DLD1 (cell line): ENCODE measurements at regions not wholly inside any gene's neighbourhood (a gene's known extent, or its start where the extent isn't known, plus 50 kb on each side); places are given as distances from the start of the nearest gene placed in this dataset.

Source experiments
- in situ Hi-C: cut with HindIII; loops from 2 replicates; pipeline ENCODE4 v1.10.0; 2017; ENCODE audit warnings: low sequenced_read_pairs

GRCh38 chr10:59557052-59557451 is 152.6 kb downstream of the SLC16A9 start:
- in situ Hi-C loops, result no loop called here

GRCh38 chr10:59553162-59553900 is 156.3 kb downstream of the SLC16A9 start:
- in situ Hi-C loops, result no loop called here

GRCh38 chr10:59550061-59550460 is 159.6 kb downstream of the SLC16A9 start:
- in situ Hi-C loops, result no loop called here

GRCh38 chr10:59538623-59539022 is 171.0 kb downstream of the SLC16A9 start:
- in situ Hi-C loops, result no loop called here

DNA sequence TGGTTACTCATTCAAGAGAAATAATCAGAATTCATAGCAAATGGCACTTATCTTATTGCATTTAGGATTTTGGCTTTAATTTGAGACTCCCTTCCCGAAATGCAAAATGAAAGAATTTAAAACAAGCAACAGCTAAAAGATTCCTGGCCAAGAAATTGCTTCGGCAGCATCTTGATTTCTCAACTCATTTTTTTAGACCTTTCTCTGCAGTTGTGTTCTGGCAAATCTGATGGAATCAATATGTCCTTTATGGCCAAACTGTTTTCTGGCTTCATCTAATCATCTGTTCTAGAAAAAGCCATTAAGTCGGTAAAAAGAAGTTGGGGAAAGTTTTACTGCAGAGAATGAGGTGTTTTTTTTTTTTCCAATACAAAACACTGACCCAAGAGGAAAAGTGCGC is 172.1 kb downstream of the SLC16A9 start:
- in situ Hi-C loops, result no loop called here

DNA sequence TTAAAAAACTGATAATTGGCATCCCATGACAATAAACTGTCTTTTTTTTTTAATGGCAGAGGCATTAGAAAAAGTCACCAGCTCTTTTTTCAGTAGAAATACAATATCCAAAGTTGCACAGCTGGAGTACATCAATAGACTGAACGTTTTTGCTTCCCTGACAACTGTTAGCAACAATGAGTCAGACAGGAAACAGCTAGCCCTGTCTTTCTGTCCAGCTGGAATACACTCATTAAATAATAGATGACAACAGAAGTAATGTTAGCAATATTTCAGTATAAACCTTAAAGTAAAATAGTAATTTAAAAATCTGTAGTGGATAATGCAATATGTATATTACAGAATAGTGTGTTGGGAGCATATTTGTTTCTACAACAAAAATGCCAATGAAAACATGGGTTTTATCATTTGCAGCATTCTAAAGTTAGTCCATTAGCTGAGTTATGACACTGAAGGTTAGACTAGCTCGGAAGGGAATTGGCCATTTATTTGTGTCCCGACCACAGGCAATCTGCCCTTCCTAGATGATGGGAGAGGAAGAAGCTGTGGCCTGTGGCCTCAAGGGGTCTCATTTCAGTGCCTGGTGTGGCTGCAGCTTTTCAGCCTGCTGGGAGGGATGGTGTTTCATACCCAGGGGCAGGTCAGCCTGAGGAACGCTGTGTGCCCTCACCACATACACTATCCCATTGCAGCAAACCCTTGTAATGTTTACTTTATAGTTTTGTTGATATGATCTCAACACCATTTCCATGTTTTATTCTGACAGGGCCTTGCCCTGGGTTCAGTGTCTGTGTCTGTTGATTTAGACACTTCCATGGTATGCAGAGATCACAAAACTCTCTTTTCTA is 173.3 kb downstream of the SLC16A9 start:
- in situ Hi-C loops, result no loop called here

DNA sequence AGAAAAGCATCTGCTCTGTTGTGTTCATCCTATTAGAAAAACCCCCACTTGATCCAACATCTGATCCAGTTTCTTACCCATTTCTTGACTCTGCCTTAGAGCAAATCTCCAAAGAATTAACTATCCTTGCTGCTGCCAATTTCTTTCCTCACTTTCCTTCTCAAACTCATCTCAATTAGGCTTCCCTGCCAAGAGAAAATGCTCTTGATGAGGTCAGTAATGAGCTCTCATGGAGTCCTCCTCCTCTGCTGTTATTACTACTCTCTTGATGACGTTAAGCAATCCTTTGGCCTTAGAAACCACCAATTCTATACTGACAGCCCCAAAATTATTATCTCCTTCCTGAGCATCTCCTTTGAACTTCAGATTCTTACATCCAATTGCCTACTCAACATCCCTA is 162.0 kb upstream of the FAM13C start:
- in situ Hi-C loops, result no loop called here

DNA sequence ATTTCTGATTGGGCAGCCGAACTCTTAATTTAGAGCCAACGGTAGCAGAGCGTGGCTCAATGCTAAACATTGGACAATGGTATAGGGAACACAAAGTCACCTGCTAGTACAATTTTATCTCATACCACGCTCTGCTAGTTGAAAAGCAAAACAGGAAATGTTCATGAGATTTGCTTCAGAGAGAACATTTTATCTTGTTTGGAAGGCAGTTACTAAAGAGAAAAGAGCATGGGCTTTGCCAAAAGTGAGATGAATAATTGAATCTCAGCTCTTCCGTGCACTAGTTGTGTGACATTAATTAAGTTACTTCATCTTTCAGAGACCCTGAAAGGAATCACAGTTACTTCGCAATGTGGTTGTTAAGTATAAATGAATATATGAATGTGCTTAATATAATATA is 161.5 kb upstream of the FAM13C start:
- in situ Hi-C loops, result no loop called here

GRCh38 chr10:59517996-59518395 is 155.6 kb upstream of the FAM13C start:
- in situ Hi-C loops, result no loop called here

DNA sequence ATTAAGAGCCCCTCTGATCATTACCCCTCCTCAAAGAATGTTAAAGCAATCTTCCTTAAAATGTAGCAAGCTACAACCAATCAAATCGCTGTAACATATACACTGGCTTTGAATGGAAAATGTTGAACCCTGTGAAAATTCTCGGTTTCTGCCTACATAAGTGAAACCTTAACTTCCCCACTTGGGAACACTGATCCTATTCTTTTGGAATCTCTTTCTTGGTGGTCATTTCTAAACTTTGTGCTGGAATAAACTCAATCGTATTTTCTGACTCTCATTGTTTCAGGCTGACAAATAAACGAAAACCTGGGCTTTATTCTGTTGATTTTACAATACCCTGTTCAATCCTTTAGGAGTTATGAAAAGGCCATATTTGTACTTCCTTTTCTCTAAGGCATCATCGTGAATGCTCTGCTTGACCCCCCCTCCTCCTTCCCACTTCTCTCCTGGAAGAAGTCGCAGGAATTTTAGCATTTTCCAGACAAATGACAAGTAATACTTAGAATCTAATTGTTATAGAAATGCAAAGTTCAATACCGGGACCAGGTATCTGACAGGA is 155.1 kb upstream of the FAM13C start:
- in situ Hi-C loops, result no loop called here

GRCh38 chr10:59513558-59513957 is 151.2 kb upstream of the FAM13C start:
- in situ Hi-C loops, result loop anchor here (5.0 kb wide), 1 partner anchor 49 kb away; no protein-coding TSS in a partner anchor

- in situ Hi-C loops, result loop anchor here (5.0 kb wide), 1 partner anchor 49 kb away; no protein-coding TSS in a partner anchor
Observed at GRCh38 chr10:59512951-59513350, 150.6 kb upstream of the FAM13C start.

GRCh38 chr10:59508956-59509355 is 146.6 kb upstream of the FAM13C start:
- in situ Hi-C loops, result no loop called here

GRCh38 chr10:59508296-59508695 is 145.9 kb upstream of the FAM13C start:
- in situ Hi-C loops, result no loop called here

- in situ Hi-C loops, result no loop called here
Observed at GRCh38 chr10:59505926-59506325, 143.6 kb upstream of the FAM13C start.

- in situ Hi-C loops, result no loop called here
Observed at GRCh38 chr10:59499460-59499859, 137.1 kb upstream of the FAM13C start.

DNA sequence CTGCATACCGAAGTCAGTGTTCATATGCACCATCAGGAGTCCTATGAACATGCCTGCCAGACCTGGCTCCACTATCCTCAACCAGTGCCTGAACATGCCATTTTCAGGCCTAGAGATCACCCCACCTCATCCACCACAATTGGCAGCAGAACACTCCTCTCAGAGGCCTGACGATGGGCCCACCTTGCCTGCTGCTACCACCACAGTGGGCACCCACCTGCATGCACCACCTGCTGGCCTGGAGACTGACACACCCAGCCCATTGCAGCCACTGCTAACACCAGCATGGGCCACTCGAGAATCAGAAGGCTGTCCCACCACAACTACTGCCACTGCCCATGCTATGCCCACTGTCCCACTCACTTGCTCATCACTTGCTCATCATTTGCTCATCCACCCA is 130.7 kb upstream of the FAM13C start:
- in situ Hi-C loops, result no loop called here

DNA sequence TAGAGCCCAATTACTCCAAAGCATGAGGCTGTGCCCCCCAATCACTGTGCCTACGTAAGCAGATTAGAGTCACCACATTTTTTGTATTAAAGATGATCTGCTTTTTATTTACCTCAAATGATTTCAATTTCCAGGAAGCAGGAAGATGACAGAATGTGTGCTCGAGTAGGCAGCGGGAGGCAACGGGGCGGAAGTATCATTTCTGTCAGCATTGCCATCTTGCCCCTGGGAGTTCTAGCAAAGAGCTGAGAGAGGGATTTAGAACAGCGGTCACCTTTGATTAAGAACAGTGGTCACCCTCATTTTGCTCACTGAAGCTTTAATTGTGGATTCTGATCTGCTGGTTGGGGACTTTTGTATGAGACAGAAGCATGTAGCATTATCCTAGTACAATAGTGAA is 117.1 kb upstream of the FAM13C start:
- in situ Hi-C loops, result no loop called here

GRCh38 chr10:59470570-59470969 is 108.2 kb upstream of the FAM13C start:
- in situ Hi-C loops, result no loop called here

DNA sequence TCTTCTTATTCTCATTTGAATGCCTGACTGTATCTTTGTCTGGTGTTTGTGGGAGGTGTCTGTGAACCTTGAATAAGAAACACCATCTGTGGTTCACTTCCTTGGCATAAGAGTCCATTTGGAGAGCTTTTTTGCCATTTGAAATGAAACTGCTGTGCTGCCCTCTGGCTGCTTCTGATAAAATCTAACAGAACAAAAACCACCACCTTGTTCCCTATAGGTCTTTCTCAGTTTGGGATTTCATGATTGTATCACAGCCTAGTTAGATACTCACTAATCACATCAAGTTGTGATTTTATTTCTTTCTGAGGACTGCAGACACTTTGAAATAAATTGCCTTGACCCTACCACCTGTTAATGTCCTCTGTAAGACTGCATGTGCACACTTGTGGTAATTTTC is 102.7 kb upstream of the FAM13C start:
- in situ Hi-C loops, result no loop called here

- in situ Hi-C loops, result no loop called here
Observed at GRCh38 chr10:59464483-59464882, 102.1 kb upstream of the FAM13C start.

GRCh38 chr10:59463909-59464308 is 101.6 kb upstream of the FAM13C start:
- in situ Hi-C loops, result no loop called here
